Suppressor macrophage treated with lipopolysaccharide for 1 hour (primary cell): ENCODE measurements at regions not wholly inside any gene's neighbourhood (a gene's known extent, or its start where the extent isn't known, plus 50 kb on each side); places are given as distances from the start of the nearest gene placed in this dataset.

Experiments used
- DNase-seq, 3 donors: peaks; one replicate each; pipeline ENCODE4 v3.0.0-alpha.2; 2020 to 2022

- DNase-seq, result no peak
Observed at GRCh38 chr5:103336941-103337340, 78.4 kb downstream of the MACIR start.

GRCh38 chr5:103333376-103333775 is 74.8 kb downstream of the MACIR start:
- no peak for DNase-seq

- no peak for DNase-seq
Observed at GRCh38 chr5:103330875-103331274, 72.3 kb downstream of the MACIR start.
